CD4-positive, alpha-beta T cell treated with Interleukin-1 beta for 1 hour (primary cell): ENCODE measurements at regions not wholly inside any gene's neighbourhood (a gene's known extent, or its start where the extent isn't known, plus 50 kb on each side); places are given as distances from the start of the nearest gene placed in this dataset.

Experiments used
- DNase-seq, 2 donors: peaks; one replicate each; pipeline ENCODE4 v3.0.0-alpha.2; 2020 to 2022

DNA sequence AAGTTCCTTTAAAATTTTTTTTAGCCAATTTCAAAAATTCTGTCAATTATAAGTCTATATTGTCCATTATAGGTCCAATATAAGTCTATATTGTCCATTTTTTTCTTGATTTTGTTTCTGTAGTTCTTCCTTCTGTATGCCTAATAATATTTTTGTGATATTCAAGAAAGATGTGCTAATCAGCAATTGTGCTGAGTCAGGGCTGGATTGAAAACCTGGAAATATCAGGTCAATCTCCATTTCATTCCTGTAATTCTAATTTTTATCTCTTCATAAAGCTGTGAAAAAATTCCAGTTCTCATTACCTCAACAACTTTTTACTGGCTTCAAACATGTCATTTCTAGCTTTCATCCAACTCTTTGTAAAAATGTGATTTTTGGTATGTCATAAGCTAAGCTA is 353.7 kb downstream of the SLITRK6 start:
- no peak for DNase-seq

DNA sequence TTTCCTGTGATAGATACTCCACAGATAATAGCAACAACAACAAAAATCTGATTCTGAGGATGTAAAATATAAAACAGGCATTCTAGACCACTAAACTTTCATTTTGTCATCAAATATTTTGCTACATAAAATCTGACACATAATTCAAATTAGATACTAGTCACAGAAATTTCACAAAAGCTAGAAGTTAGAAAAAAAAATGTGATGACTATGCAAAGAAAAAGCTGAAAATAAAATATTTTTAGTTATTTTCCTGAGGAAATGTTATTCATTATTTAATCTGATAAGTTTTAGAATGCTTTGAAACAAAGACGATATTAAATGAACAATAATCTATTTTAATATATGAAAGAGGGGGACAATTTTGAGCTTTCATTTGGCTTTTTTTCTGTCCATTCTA is 357.2 kb downstream of the SLITRK6 start:
- no peak for DNase-seq

DNA sequence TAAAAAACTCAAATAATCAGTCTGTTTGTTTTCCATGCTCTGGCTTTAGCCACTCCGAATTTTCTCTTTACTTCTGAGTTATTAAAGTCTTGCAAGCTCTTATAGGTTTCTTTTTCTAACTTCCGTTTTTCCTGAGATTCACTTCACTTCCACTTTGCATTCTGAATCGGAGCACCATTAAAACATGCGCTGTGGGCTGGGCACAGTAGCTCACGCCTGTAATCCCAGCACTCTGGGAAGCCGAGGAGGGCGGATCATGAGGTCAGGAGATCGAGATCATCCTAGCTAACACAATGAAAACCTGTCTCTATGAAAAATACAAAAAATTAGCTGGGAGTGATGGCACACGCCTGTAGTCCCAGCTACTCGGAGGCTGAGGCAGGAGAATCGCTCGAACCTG is 357.9 kb downstream of the SLITRK6 start:
- DNase-seq, result no peak

DNA sequence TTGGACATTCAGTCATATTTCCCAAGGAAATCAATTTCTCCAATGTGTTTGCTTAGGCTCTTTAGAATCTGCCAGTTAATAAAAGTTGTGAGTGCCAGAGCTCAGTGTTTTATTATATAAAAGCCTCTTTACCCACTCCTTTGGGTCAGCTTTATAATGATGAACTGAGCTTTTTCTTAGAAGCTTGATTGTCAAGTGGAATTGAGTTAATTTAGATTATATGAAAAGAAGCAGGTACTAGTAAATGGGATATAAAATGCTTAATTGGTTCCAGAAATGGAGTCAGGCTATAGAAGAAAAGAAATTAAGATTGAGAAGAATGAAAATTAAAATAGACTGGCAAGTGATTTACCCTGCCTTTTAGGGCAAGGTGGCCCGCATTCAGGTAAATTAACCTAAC is 363.2 kb downstream of the SLITRK6 start:
- DNase-seq, result no peak

DNA sequence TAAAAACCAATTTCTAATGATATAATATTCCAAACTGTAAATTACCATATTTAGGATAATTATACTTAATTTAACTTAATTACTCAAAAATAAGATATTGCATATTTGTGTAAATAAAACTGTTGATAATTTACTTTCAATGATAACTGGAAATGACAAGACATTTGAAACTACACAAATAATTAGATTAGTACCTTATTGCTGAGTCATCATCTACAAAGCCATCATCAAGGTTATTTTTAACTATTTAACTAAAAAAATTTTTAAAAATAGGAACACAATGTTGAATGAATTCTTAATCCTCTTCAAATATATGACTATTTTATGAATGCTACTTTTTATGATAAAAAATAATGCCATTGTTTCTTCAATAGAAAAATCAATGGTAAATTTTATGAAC is 364.3 kb downstream of the SLITRK6 start:
- DNase-seq, result no peak

DNA sequence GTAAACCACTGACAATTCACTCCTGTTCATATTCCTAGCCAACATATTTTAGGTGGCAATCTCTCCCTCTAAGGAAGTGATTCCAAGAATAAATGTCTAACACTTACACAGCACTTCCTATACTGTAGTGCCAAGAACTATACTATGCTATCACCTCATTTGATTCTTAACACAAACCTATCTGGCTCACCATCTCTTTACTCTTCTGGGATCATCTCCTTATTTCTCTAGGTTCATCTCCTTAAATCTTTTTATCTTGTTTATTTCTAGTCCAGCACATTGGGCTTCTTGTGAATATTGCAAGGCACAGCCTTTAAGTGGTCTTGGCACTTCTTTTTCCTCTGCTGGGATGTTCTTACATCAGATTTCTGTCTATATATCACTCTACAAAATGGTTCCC is 366.3 kb downstream of the SLITRK6 start:
- no peak for DNase-seq

DNA sequence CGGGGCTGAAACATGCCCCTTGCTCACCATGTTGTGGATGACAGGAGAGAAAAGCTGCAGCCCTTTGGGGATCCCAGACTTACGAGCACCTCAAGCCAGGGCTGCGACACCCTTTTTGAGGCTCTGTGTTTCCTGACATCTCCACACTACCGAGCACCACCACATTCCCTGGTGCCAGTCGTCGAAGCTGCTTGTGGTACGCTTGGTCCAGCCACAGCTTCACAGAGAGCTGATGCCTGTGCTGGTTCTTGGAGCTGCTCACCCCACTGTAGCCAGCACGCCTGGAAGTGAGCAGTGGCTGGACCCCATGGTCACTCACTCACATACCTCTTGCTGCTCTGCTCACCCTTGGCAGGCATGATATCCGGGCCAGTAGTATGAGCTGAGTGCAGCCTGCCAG is 367.5 kb downstream of the SLITRK6 start:
- no peak for DNase-seq

DNA sequence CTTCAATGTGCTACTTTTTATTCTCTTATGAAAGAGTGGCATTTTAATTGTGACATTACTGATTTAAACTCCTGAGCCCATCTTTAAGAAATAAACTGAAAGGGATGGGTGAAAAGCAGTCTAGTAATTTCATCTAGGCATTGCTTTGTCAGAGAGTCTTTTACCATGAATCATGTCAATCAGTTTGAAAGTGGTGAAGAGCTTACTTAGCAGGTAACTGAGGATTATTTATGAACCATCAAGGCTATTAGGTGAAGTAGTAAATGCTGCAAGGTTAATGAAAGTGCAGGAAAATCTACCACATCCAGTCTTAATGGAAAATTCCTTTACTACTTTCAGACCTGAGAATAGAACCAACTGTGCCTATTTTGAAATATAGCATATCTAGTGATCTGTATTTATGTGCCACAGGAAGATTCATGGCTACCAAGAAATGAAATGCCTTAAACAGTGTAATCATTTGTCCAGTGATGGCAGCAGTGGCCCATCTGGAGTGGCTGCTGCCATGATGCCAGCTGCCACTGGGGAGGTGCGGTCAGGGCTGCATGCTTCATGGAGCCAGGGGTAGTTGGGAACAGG is 368.9 kb downstream of the SLITRK6 start:
- DNase-seq, result no peak

DNA sequence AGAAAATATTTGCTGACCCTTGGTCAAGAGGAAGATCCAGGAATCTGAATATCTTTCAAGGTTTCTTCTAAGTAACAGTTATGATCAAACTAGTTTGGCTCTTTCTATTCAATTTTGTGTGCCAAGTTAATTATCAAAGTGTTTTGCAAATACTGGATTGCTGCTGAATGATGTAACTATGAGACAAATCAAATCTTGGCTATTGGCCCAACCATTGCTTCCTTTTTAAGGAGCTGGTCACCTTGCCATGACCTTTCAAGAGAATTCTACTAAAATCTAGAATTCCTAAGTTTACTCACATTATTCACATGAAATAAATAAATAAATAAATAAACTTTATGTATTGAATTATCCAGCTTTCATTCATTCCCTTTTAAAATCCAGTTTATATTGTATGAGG is 371.8 kb downstream of the SLITRK6 start:
- no peak for DNase-seq

DNA sequence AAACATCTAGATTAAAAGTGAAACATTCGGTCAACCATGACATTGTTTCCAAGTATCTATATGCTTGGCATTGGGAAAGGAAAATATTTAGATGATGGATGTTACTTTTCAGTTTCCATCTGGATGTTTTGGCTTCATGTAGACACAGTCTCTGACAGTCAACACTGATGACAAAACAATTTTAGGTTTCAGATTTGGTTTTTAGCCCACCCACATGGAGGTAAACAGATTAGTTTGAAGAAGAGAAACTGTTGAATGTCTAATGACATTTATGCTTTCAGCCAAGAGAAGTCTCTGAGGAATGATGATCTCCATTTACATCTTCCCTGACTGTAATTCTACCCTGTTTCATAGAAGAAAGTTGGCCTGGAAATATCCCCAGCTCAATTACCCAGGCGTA is 379.1 kb downstream of the SLITRK6 start:
- DNase-seq, result no peak

DNA sequence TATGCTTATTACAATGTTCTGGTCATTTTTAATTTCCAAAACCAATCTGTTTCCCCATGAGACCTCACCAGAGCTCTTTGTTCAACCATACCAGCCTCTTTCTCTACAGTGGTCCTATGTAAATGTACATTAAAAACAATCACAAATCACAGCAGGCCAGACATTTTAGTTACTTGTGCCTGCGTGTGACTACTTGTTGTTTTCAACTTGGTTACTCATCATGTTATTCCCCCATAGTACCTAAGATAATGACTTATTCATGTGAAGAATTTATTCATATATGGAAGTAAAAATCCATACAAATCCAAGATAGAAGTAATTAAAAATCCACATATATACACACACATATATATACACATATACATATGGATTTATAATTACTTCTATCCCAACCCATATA is 379.6 kb downstream of the SLITRK6 start:
- DNase-seq, result no peak

DNA sequence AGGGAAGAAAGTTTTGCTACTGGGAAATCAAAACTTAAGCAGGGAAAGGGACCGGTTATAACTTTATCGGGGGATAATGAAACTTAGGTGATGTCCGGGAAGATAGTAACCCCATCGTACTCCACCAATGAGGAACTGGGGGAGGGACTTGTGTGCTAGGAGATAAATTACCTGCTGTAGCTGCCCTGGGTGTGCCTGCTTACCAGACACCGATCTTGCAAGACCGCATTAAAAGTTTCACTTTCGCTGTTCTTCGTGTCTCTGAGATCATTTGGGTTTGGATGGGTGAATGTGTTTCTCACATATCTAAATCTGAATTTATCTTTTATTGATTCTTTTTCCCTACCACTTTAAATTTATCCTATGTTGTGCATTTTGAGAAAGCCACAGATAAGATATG is 381.4 kb downstream of the SLITRK6 start:
- no peak for DNase-seq

DNA sequence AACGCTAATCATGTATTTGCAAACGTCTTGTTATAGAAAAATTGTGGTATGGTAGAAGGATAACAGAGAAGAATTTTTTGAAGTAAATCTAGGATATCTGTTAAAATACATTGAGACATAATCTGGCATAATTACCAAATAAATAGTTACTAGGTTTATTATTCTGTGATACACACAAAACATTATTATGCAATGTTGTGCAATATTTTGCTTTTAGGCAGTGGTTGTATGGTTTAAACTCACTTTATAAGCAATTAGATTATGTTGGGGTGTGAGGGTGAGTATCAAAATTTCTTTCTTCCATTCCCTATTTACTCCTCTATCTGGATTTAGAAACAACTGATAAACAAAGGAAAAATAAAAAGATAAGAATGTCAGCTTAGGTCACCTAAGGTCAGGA is 385.6 kb downstream of the SLITRK6 start:
- no peak for DNase-seq

DNA sequence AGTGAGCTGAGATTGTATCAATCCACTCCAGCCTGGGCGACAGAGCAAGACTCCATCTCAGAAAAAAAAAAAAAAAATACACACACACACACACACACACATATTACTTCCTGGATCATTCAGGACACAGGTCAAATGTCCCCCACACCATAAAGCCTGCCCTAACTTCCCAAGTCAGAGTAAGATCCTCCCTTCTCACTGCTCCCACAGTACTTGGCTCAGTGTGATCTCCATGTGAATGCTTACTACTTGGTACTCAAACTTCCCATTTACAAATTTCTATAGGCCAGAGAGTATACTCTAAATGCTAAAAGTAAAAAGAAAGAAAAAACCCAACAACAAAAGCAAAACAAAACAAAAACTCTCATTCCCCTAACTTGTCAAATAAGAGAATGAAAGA is 386.8 kb downstream of the SLITRK6 start:
- no peak for DNase-seq

DNA sequence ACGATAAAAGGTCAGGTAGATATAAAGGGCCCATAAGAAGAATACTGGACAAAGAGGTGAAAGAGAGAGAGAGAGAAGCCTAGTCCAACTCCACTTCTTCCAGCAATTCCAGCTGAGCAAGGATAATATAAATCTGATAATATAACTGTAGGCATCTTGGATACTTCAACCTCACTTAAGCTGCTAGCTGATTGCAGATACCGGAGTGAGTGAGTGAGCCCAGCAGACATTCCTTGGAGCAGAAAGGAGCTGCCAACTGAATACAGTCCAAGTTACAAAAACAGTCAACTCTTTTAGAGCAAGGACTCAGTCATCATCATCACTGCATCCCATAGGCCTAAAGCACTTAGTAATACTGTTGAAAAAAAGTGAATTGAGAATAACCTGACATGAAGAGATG is 387.6 kb downstream of the SLITRK6 start:
- DNase-seq, result no peak

DNA sequence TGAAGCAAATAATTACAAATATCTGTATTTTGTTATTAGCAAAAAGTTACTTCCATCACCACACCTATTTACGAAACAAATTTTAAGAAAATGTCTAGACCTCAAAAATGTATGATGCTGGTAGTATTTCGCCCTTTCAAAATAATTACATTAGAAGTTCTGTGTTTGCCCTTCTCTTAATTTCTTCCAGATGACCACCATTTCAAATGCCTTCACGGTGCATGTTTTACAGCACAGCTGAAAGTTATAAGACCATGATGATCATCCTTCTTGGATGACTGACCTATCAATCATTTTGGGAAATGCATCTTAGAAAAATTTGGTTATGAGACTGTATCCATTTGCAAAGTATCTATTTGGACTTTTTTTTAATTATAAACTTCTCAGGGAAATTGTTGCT is 390.8 kb downstream of the SLITRK6 start:
- DNase-seq, result no peak

DNA sequence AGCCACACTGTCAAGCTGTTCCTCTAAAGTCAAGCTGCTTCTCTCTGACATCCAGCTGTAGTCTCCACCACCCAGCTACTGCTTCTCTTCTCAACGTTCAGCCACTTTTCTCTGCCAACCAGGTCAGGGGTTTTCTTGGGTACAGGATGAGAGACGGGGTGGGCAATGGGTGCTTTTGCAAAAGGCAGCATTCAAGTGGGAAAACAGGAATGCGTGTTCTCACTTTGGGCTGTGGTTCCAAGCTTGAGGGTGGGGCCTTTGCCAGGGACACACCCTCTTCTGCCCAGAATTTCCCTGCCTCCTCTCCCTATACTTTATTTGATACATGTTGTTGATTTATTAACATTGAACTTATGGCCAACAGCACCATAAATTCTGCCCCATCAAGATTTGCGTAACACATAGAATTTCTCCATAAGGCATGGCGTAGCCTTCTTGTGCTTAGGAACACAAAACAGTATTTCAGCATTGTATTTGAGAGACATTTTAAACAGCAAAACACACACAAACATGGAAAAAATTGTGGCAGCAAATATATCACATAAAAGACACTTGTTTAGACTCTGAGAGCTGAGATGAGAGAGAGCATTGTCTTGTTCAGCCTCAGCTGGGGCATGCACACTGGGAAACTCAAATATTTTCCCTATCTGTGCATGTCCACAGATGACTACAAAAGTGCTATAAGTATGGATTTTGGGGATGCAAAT is 392.8 kb downstream of the SLITRK6 start:
- DNase-seq, result no peak

DNA sequence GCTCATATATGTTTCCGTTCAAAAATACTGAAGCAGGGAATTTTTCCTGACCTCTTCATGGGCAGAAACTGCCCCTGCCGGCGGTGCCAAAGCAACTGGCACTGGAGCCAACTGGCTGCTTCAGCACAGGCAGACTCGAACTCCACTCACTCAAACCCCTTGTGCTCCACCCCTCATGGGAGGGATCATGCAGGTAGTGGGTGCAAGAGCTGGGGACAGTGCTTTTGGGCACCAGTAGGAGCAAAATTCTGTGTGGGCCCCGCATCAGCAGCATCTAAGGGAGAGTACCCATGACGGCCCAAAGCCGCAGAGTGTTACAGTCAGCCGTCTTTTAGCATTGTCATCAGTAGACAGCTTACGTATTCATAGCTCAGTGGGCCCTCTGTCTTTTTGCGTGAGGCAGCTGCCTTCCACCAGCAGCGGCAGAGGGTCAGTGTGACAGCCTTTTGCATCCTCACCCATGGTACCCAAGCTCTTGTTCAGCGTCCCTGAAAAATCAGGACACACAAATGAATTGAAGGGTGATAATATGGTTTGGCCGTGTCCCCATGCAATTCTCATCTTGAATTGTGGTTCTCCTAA is 393.8 kb downstream of the SLITRK6 start:
- DNase-seq, result no peak

DNA sequence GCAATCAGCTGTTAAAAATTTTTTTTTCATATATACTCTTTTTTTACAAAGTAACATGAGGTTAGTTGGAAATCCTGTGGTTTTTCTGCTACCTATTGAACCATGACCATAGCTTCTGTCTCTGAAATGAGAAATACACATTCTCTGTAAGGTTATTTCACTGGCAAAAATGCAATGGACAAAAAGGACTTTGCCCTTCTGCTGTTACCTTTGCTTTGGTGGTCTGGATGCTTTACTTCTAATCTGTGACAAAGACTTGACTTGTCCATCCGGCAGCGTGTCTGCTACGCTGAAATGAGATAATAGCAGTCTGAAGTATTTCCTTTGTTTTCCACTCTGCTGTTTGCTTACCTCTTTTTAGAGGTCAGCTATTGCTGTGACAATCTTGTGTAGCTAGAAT is 412.8 kb downstream of the SLITRK6 start:
- no peak for DNase-seq

DNA sequence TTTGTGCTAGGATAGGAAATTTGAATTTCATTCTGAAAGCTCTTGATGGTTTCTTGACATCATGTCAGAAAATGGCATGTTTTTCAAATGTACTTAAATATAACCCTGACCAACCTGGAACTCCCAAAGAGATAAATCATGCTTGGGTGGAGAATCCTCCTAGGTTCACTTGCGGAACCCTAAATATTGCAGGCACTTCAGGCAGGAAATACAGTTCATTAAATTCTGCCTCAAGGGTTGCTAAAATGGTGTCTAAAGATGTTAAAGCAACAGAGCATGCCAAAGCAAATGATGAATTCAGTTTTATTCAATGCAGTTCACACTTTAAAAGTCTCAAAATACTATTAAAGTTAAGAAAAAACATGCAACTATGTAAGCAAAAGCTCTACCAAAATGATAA is 415.9 kb downstream of the SLITRK6 start:
- DNase-seq, result no peak

DNA sequence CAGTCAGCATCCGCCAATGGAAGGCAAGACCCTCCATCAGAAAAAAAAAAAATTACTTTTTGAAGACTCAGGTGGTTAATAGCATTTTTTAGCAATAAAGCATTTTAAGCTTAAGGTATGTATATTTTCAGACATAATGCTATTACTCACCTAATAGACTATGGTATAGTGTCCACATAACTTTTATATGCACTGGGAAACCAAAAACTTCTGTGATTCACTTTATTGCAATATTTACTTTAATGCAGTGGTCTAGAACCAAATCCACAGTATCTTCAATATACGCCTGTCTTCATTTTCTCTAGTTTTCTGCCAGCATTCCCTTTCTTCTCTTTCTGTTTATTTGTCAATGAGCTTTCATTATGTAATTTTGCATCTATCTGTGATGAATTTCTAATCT is 418.1 kb downstream of the SLITRK6 start:
- DNase-seq, result no peak

DNA sequence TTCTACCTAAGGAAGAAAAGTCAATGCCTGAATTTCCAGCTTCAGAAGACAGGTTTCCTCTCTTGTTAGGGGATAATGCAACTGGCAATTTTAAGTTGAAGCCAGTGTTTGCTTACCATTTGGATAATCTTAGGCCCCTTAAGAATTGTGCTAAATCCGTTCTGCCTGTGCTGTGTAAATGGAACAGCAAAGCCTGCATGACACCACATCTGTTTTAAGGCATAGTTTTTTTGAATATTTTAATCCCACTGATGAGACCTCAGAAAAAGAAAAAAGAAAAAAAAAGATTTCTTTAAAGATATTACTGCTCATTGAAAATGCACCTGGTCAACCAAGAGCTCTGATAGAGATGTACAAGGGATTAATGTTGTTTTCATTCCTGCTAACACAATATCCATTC is 419.2 kb downstream of the SLITRK6 start:
- DNase-seq, result no peak

DNA sequence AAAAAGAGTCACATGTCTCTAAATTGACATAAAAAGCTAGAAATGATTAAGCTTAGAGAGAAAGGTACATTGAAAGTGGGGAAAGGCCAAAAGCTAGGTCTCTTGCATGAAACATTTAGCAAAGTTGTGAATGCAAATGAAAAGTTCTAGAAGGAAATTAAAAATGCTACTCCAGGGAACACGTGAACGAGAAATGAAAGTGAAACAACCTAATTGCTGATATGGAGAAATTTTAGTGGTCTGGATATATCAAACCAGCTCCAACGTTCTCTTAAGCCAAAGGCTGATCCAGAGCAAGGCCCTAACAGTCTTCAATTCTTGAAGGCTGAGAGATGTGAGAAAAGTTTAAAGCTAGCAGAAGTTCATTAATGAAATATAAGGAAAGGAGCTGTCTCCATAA is 419.8 kb downstream of the SLITRK6 start:
- no peak for DNase-seq

DNA sequence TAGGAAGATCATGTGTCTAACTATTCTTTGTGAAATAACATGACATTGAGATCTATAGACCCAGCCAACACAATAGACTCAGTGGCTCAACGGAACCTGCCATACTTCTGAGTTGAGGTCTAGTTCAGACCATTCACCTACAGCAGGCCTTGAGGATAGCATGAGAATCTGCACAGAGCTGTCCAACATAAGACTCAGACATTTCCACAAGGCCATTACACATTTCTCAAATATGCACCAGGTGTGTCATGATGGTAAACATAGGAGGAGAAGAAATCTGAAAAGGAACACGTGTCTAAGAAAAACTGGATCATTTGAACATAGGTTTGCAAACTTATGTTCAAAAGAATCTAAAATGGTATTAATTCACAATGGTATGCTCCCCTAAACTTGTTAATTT is 421.4 kb downstream of the SLITRK6 start:
- no peak for DNase-seq

DNA sequence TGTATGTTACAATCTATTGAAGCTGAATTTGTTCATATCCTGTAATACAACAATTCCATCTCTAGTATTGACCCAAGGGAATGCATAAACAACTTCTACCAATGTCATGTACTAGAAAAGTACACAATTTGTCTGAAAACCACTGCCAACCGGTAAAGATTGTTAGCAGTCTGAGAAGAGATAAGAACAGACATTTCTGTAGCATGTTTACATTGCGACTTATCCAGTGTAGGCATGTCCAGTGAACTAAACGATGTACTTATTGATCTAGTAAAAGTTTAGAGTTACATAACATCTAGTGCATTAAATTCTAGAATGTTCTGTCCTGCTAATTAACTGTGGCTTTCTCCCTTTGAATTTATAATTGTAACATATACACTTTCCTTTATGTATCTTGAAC is 425.9 kb downstream of the SLITRK6 start:
- DNase-seq, result no peak
